B cell (primary cell): ENCODE measurements at regions not wholly inside any gene's neighbourhood (a gene's known extent, or its start where the extent isn't known, plus 50 kb on each side); places are given as distances from the start of the nearest gene placed in this dataset.
A peak's percentile ranks its signal among the peaks of the same experiment; 100 is the strongest.

Experiments
- ATAC-seq: fragments of 200-7000 bp; cut with Tn5 transposase; one replicate; pipeline ENCODE4 v1.10.0; 2021; ENCODE audit warnings: low read depth, mild to moderate bottlenecking, moderate number of reproducible peaks, moderate library complexity
- CTCF ChIA-PET: fragments of 350-600 bp; sonication (Branson Sonifier 250); formaldehyde crosslinking; loops from one replicate; lab custom pipeline; 2021; ENCODE audit warnings: antibody characterized with exemption, inconsistent platforms; lab: Charles Lee
- POLR2A ChIA-PET: fragments of 350-600 bp; sonication (Branson Sonifier 250); formaldehyde crosslinking; loops from one replicate; lab custom pipeline; 2021; ENCODE audit warnings: antibody characterized with exemption; lab: Charles Lee
- DNase-seq: peaks from one replicate; pipeline ENCODE4 v3.0.0; 2013
- H2AFZ ChIP-seq: 2 replicates; pipeline ENCODE4 v1.6.1; 2012; ENCODE audit warnings: mild to moderate bottlenecking, low read depth, low read length; ENCODE audit not compliant: insufficient read depth, poor library complexity, severe bottlenecking
- H3K27ac ChIP-seq, 2 donors: 1 replicate in 1 of 2; 2 replicates in 1 of 2; pipeline ENCODE4 v1.5.1; 2012 to 2013; ENCODE audit warnings: low read length in 2 of 2, mild to moderate bottlenecking in 2 of 2, moderate library complexity in 1 of 2
- H3K27me3 ChIP-seq, 4 experiments: fragments of 200-600 bp in 1 of 4; sonication (generic) in 1 of 4; replicated peaks in 1 of 4; 1 replicate in 2 of 4; 2 replicates in 2 of 4; pipeline versions ENCODE4 v1.6.1 to v1.7.0; 2013 to 2016; ENCODE audit warnings: low read length in 3 of 4, mild to moderate bottlenecking in 2 of 4, mixed read lengths in 1 of 4, moderate library complexity in 1 of 4; ENCODE audit not compliant: insufficient read depth in 4 of 4, control insufficient read depth in 3 of 4; ENCODE audit errors: control extremely low read depth in 1 of 4
- H3K36me3 ChIP-seq, 2 experiments: replicated peaks in 1 of 2; 1 replicate in 1 of 2; 2 replicates in 1 of 2; pipeline versions ENCODE4 v1.6.1 to v1.7.1; 2013; ENCODE audit warnings: low read length in 1 of 2; ENCODE audit not compliant: insufficient read depth in 2 of 2, control insufficient read depth in 1 of 2; ENCODE audit errors: control extremely low read depth in 1 of 2, extremely low read depth in 1 of 2
- H3K4me1 ChIP-seq, 2 donors: fragments of 200-600 bp in 1 of 2; sonication (generic) in 1 of 2; 1 replicate in 1 of 2; 2 replicates in 1 of 2; pipeline versions ENCODE4 v1.5.1 to v1.6.1; 2013 to 2017; ENCODE audit warnings: low read length in 2 of 2; ENCODE audit not compliant: control insufficient read depth in 2 of 2, insufficient read depth in 2 of 2
- H3K4me2 ChIP-seq: replicated peaks from 2 replicates; pipeline ENCODE3; 2012; ENCODE audit warnings: mild to moderate bottlenecking, low read depth, low read length; ENCODE audit not compliant: poor library complexity, severe bottlenecking
- H3K4me3 ChIP-seq, 5 experiments: fragments of 200-600 bp in 1 of 5; sonication (generic) in 1 of 5; 1 replicate in 3 of 5; 2 replicates in 2 of 5; pipeline versions ENCODE4 v1.5.1 to v1.7.0; 2011 to 2016; ENCODE audit warnings: low read length in 4 of 5, mild to moderate bottlenecking in 4 of 5, low read depth in 2 of 5, control low read depth in 1 of 5, moderate library complexity in 1 of 5; ENCODE audit not compliant: insufficient read depth in 1 of 5; ENCODE audit errors: control extremely low read depth in 1 of 5, extremely low read depth in 1 of 5
- H3K79me2 ChIP-seq: fragments of 200-600 bp; sonication (generic); one replicate; pipeline ENCODE4 v1.6.0; 2016; ENCODE audit warnings: low read length; ENCODE audit not compliant: control insufficient read depth, insufficient read depth
- H3K9ac ChIP-seq: fragments of 200-600 bp; sonication (generic); 2 replicates; pipeline ENCODE4 v1.6.1; 2017; ENCODE audit warnings: mild to moderate bottlenecking, low read length, moderate library complexity
- H3K9me3 ChIP-seq, 3 donors: one replicate each; pipeline versions ENCODE4 v1.6.1 to v1.7.1; 2013; ENCODE audit warnings: low read length in 2 of 3; ENCODE audit not compliant: control insufficient read depth in 2 of 3, insufficient read depth in 1 of 3; ENCODE audit errors: control extremely low read depth in 1 of 3
- H4K20me1 ChIP-seq: 2 replicates; pipeline ENCODE4 v1.6.0; 2012; ENCODE audit warnings: mild to moderate bottlenecking, low read length; ENCODE audit not compliant: insufficient read depth, control insufficient read depth, poor library complexity, severe bottlenecking
- H3K27ac Mint-ChIP-seq: one replicate; pipeline ENCODE4 v1.8.0; 2021; ENCODE audit warnings: mixed read lengths
- H3K27me3 Mint-ChIP-seq: one replicate; pipeline ENCODE4 v1.8.0; 2021; ENCODE audit warnings: mixed read lengths
- H3K4me1 Mint-ChIP-seq: one replicate; pipeline ENCODE4 v1.8.0; 2021; ENCODE audit warnings: mixed read lengths
- H3K4me3 Mint-ChIP-seq: one replicate; pipeline ENCODE4 v1.8.0; 2021; ENCODE audit warnings: mixed read lengths
- H3K9me3 Mint-ChIP-seq: one replicate; pipeline ENCODE4 v1.8.0; 2022; ENCODE audit warnings: mixed read lengths; ENCODE audit not compliant: insufficient read depth
- CTCF ChIP-seq: fragments of 200-600 bp; IDR thresholded peaks from one replicate; pipeline ENCODE4 v1.8.0; 2022; ENCODE audit warnings: antibody characterized with exemption, mild to moderate bottlenecking
- EZH2 ChIP-seq: IDR thresholded peaks from 2 replicates; pipeline ENCODE4 v1.6.1; 2012; ENCODE audit warnings: borderline replicate concordance, low read depth, mild to moderate bottlenecking, moderate library complexity, low read length; ENCODE audit not compliant: insufficient read depth, poor library complexity, severe bottlenecking
- WGBS: methylation state at CpG from one replicate; pipeline ENCODE4 v1.1.5; 2013; ENCODE audit warnings: missing lambda C conversion rate; ENCODE audit not compliant: insufficient coverage; 5-methylcytosine and 5-hydroxymethylcytosine counted together
- intact Hi-C: fragments of 100-400 bp; cut with micrococcal nuclease; formaldehyde crosslinking; loops from one replicate; pipeline ENCODE4 v1.10.0; 2022

- CTCF ChIA-PET = interaction anchor here (1.3 kb wide), 1 partner anchor 402 kb away, joined by 3 read pairs; no protein-coding TSS in a partner anchor
- 93% methylated on average over 10 of the region's 16 CpGs for WGBS
- H3K4me3 Mint-ChIP-seq = peak overlapping the region; percentile 37
- Histone ChIP-seq H3K4me3 (no peak overlapping the region), H3K9ac (no peak overlapping the region), H2AFZ (no peak overlapping the region), H3K4me2 (no peak overlapping the region), H3K4me1 (peaks cover 15 to 22% of the 10 kb centered on the region in 2 donors), H4K20me1 (no peaks in the 10 kb centered on the region), H3K27me3 (no peaks in the 10 kb centered on the region), H3K27ac (no peak overlapping the region), H3K36me3 (no peaks in the 10 kb centered on the region), H3K79me2 (no peaks in the 10 kb centered on the region), H3K9me3 (peaks cover 0 to 11% (median 0%) of the 10 kb centered on the region in 3 donors)
- ATAC-seq = no peak
- no peak overlapping the region for H3K27ac Mint-ChIP-seq
- H3K27me3 Mint-ChIP-seq = peaks cover 17% of the 10 kb centered on the region
- DNase-seq = no peak
- peaks cover 27% of the 10 kb centered on the region for H3K4me1 Mint-ChIP-seq
- intact Hi-C loops = no loop called here
- H3K9me3 Mint-ChIP-seq = no peaks in the 10 kb centered on the region
- POLR2A ChIA-PET = no interaction called here
- TF ChIP-seq EZH2 (no peak), CTCF (no peak)
Measured at GRCh38 chr17:77611791-77612502, 346.6 kb upstream of the TNRC6C start.

GRCh38 chr17:77613218-77613617 is 345.3 kb upstream of the TNRC6C start:
- intact Hi-C loops = no loop called here
- peaks cover 15 to 22% of the 10 kb centered on the region in 2 donors for H3K4me1 ChIP-seq
- WGBS = 88% methylated on average over 7 of the region's 7 CpGs
- no peaks in the 10 kb centered on the region for H3K36me3 ChIP-seq
- H4K20me1 ChIP-seq = no peaks in the 10 kb centered on the region
- no peak overlapping the region for H3K27ac ChIP-seq
- no peaks in the 10 kb centered on the region for H3K79me2 ChIP-seq
- peaks cover 0 to 11% (median 0%) of the 10 kb centered on the region in 3 donors for H3K9me3 ChIP-seq
- H3K9me3 Mint-ChIP-seq = no peaks in the 10 kb centered on the region
- H3K27me3 ChIP-seq = no peaks in the 10 kb centered on the region
- H2AFZ ChIP-seq = no peak overlapping the region
- CTCF ChIA-PET = interaction anchor here (1.3 kb wide), 1 partner anchor 401 kb away, joined by 3 read pairs; no protein-coding TSS in a partner anchor
- H3K27ac Mint-ChIP-seq = peak overlapping the region; percentile 46
- POLR2A ChIA-PET = no interaction called here
- H3K4me3 ChIP-seq = no peak overlapping the region
- H3K9ac ChIP-seq = no peak overlapping the region
- no peak overlapping the region for H3K4me3 Mint-ChIP-seq
- ATAC-seq (no peak), DNase-seq (no peak)
- H3K4me1 Mint-ChIP-seq = peaks cover 30% of the 10 kb centered on the region
- peaks cover 25% of the 10 kb centered on the region for H3K27me3 Mint-ChIP-seq
- no peak overlapping the region for H3K4me2 ChIP-seq
- TF ChIP-seq EZH2 (no peak), CTCF (no peak)
